Renal pelvis (tissue), 1 donor: ENCODE measurements at regions not wholly inside any gene's neighbourhood (a gene's known extent, or its start where the extent isn't known, plus 50 kb on each side); places are given as distances from the start of the nearest gene placed in this dataset.
"Not testable (repeated sequence)": the region's sequence is repeated elsewhere in the genome, so short reads cannot be mapped to it uniquely, and the experiment has no call there.

Experiments used
- DNase-seq: peaks from one replicate; pipeline ENCODE4 v3.0.0-alpha.2; 2013

- DNase-seq: no peak
Observed at GRCh38 chr11:38423042-38423441, 1825.0 kb upstream of the RAG2 start.

- DNase-seq: peak; percentile 11
Observed at GRCh38 chr11:38416141-38416540, 1818.1 kb upstream of the RAG2 start.

GRCh38 chr11:38411149-38411548 lies 1813.1 kb upstream of the RAG2 start:
- DNase-seq: no peak

GRCh38 chr11:38402063-38402462 lies 1804.0 kb upstream of the RAG2 start:
- no peak for DNase-seq

GRCh38 chr11:38392176-38392575 lies 1794.1 kb upstream of the RAG2 start:
- no peak for DNase-seq

- no peak for DNase-seq
Observed at GRCh38 chr11:38384568-38384967, 1786.5 kb upstream of the RAG2 start.

GRCh38 chr11:38365274-38365673 lies 1767.2 kb upstream of the RAG2 start:
- DNase-seq: no peak

GRCh38 chr11:38356255-38356654 lies 1758.2 kb upstream of the RAG2 start:
- DNase-seq: no peak

- no peak for DNase-seq
Observed at GRCh38 chr11:38345286-38345685, 1747.2 kb upstream of the RAG2 start.

- not testable (repeated sequence) for DNase-seq
Observed at GRCh38 chr11:38341612-38342011, 1743.6 kb upstream of the RAG2 start.

- DNase-seq: no peak
Observed at GRCh38 chr11:38339835-38340440, 1741.9 kb upstream of the RAG2 start.

GRCh38 chr11:38338022-38338421 lies 1740.0 kb upstream of the RAG2 start:
- not testable (repeated sequence) for DNase-seq

- no peak for DNase-seq
Observed at GRCh38 chr11:38332046-38332445, 1734.0 kb upstream of the RAG2 start.

GRCh38 chr11:38330578-38330977 lies 1732.5 kb upstream of the RAG2 start:
- no peak for DNase-seq

GRCh38 chr11:38323961-38324761 lies 1726.1 kb upstream of the RAG2 start:
- DNase-seq: no peak

- no peak for DNase-seq
Observed at GRCh38 chr11:38315151-38315550, 1717.1 kb upstream of the RAG2 start.

GRCh38 chr11:38307455-38307854 lies 1709.4 kb upstream of the RAG2 start:
- DNase-seq: no peak

- DNase-seq: no peak
Observed at GRCh38 chr11:38305682-38306081, 1707.6 kb upstream of the RAG2 start.

- no peak for DNase-seq
Observed at GRCh38 chr11:38304926-38305325, 1706.9 kb upstream of the RAG2 start.

- DNase-seq: no peak
Observed at GRCh38 chr11:38302564-38302963, 1704.5 kb upstream of the RAG2 start.

- no peak for DNase-seq
Observed at GRCh38 chr11:38300570-38300969, 1702.5 kb upstream of the RAG2 start.

GRCh38 chr11:38296211-38296776 lies 1698.3 kb upstream of the RAG2 start:
- DNase-seq: no peak

GRCh38 chr11:38282718-38283117 lies 1684.7 kb upstream of the RAG2 start:
- no peak for DNase-seq
